SJSA1 (cell line): ENCODE measurements at regions not wholly inside any gene's neighbourhood (a gene's known extent, or its start where the extent isn't known, plus 50 kb on each side); places are given as distances from the start of the nearest gene placed in this dataset.
"Not testable (repeated sequence)": the region's sequence is repeated elsewhere in the genome, so short reads cannot be mapped to it uniquely, and the experiment has no call there.

Experiments used
- DNase-seq, 2 experiments: peaks; one replicate each; pipeline ENCODE4 v3.0.0-alpha.2; 2015 to 2020; ENCODE audit warnings: low spot score in 2 of 2, low read depth in 1 of 2
- H3K27ac ChIP-seq: fragments of 250-450 bp; sonication (Bioruptor Pico); 2 replicates; pipeline ENCODE4 v1.5.1; 2020; ENCODE audit warnings: mild to moderate bottlenecking, moderate library complexity
- H3K27me3 ChIP-seq: fragments of 250-450 bp; sonication (Bioruptor Pico); replicated peaks from 2 replicates; pipeline ENCODE4 v1.5.1; 2020; ENCODE audit warnings: mild to moderate bottlenecking, moderate library complexity
- H3K36me3 ChIP-seq: fragments of 250-450 bp; sonication (Bioruptor Pico); 2 replicates; pipeline ENCODE4 v1.5.1; 2020; ENCODE audit warnings: mild to moderate bottlenecking
- H3K4me1 ChIP-seq: fragments of 250-450 bp; sonication (Bioruptor Pico); replicated peaks from 2 replicates; pipeline ENCODE4 v1.6.1; 2021; ENCODE audit warnings: mild to moderate bottlenecking
- H3K4me3 ChIP-seq: fragments of 250-450 bp; sonication (Bioruptor Pico); 2 replicates; pipeline ENCODE4 v1.5.1; 2020; ENCODE audit warnings: mild to moderate bottlenecking
- H3K9me3 ChIP-seq: fragments of 250-450 bp; sonication (Bioruptor Pico); replicated peaks from 2 replicates; pipeline ENCODE4 v1.5.1; 2020; ENCODE audit warnings: mild to moderate bottlenecking

GRCh38 chr11:103709371-103709770 lies 327.1 kb upstream of the DDI1 start:
- H3K27me3 ChIP-seq: no peaks in the 10 kb centered on the region
- DNase-seq: no peak

GRCh38 chr11:103714246-103714645 lies 322.2 kb upstream of the DDI1 start:
- no peaks in the 10 kb centered on the region for H3K27me3 ChIP-seq
- DNase-seq: no peak
- H3K4me3 ChIP-seq: no peak overlapping the region
- no peaks in the 10 kb centered on the region for H3K36me3 ChIP-seq
- H3K9me3 ChIP-seq: no peaks in the 10 kb centered on the region
- H3K27ac ChIP-seq: no peak overlapping the region
- H3K4me1 ChIP-seq: no peaks in the 10 kb centered on the region

More at GRCh38 chr11:103709371-103709770, 327.1 kb upstream of the DDI1 start:
- no peak overlapping the region for H3K27ac ChIP-seq
- no peak overlapping the region for H3K4me3 ChIP-seq
- H3K9me3 ChIP-seq: no peaks in the 10 kb centered on the region
- no peaks in the 10 kb centered on the region for H3K36me3 ChIP-seq
- H3K4me1 ChIP-seq: no peaks in the 10 kb centered on the region

- no peak for DNase-seq
- no peaks in the 10 kb centered on the region for H3K27me3 ChIP-seq
These were observed 320.1 kb upstream of the DDI1 start for GRCh38 chr11:103716363-103716762.

GRCh38 chr11:103727262-103727661 lies 309.2 kb upstream of the DDI1 start:
- H3K36me3 ChIP-seq: no peaks in the 10 kb centered on the region
- H3K4me1 ChIP-seq: no peaks in the 10 kb centered on the region
- H3K27ac ChIP-seq: no peak overlapping the region
- H3K4me3 ChIP-seq: no peak overlapping the region
- no peaks in the 10 kb centered on the region for H3K27me3 ChIP-seq
- H3K9me3 ChIP-seq: no peaks in the 10 kb centered on the region
- DNase-seq: no peak

More at GRCh38 chr11:103716363-103716762, 320.1 kb upstream of the DDI1 start:
- Histone ChIP-seq H3K27ac (no peak overlapping the region), H3K36me3 (no peaks in the 10 kb centered on the region), H3K4me3 (no peak overlapping the region), H3K9me3 (no peaks in the 10 kb centered on the region), H3K4me1 (no peaks in the 10 kb centered on the region)

GRCh38 chr11:103729617-103730016 lies 306.8 kb upstream of the DDI1 start:
- Histone ChIP-seq H3K36me3 (no peaks in the 10 kb centered on the region), H3K27me3 (no peaks in the 10 kb centered on the region), H3K4me1 (no peaks in the 10 kb centered on the region), H3K9me3 (no peaks in the 10 kb centered on the region), H3K27ac (no peak overlapping the region), H3K4me3 (no peak overlapping the region)
- DNase-seq: no peak

- H3K27me3 ChIP-seq: no peaks in the 10 kb centered on the region
- no peaks in the 10 kb centered on the region for H3K9me3 ChIP-seq
- H3K36me3 ChIP-seq: no peaks in the 10 kb centered on the region
- no peak for DNase-seq
- H3K4me1 ChIP-seq: no peaks in the 10 kb centered on the region
- no peak overlapping the region for H3K27ac ChIP-seq
- H3K4me3 ChIP-seq: no peak overlapping the region
These were observed 306.1 kb upstream of the DDI1 start for GRCh38 chr11:103730131-103730940.

GRCh38 chr11:103731670-103732069 lies 304.8 kb upstream of the DDI1 start:
- no peak for DNase-seq
- Histone ChIP-seq H3K36me3 (no peaks in the 10 kb centered on the region), H3K4me1 (no peaks in the 10 kb centered on the region), H3K27me3 (no peaks in the 10 kb centered on the region), H3K4me3 (no peak overlapping the region), H3K9me3 (no peaks in the 10 kb centered on the region), H3K27ac (no peak overlapping the region)

- DNase-seq: no peak
- Histone ChIP-seq H3K27me3 (no peaks in the 10 kb centered on the region), H3K27ac (no peak overlapping the region), H3K4me3 (no peak overlapping the region), H3K4me1 (no peaks in the 10 kb centered on the region), H3K9me3 (no peaks in the 10 kb centered on the region), H3K36me3 (no peaks in the 10 kb centered on the region)
These were observed 302.6 kb upstream of the DDI1 start for GRCh38 chr11:103733889-103734288.

GRCh38 chr11:103735497-103736032 lies 300.9 kb upstream of the DDI1 start:
- DNase-seq: no peak
- Histone ChIP-seq H3K9me3 (no peaks in the 10 kb centered on the region), H3K4me3 (no peak overlapping the region), H3K27ac (no peak overlapping the region), H3K36me3 (no peaks in the 10 kb centered on the region), H3K4me1 (no peaks in the 10 kb centered on the region), H3K27me3 (no peaks in the 10 kb centered on the region)

GRCh38 chr11:103736315-103737036 lies 300.0 kb upstream of the DDI1 start:
- Histone ChIP-seq H3K4me3 (no peak overlapping the region), H3K27ac (no peak overlapping the region), H3K4me1 (no peaks in the 10 kb centered on the region), H3K27me3 (no peaks in the 10 kb centered on the region), H3K9me3 (no peaks in the 10 kb centered on the region), H3K36me3 (no peaks in the 10 kb centered on the region)
- DNase-seq: no peak

- H3K9me3 ChIP-seq: no peaks in the 10 kb centered on the region
- no peaks in the 10 kb centered on the region for H3K4me1 ChIP-seq
- no peaks in the 10 kb centered on the region for H3K36me3 ChIP-seq
- no peak for DNase-seq
- H3K4me3 ChIP-seq: no peak overlapping the region
- no peak overlapping the region for H3K27ac ChIP-seq
- no peaks in the 10 kb centered on the region for H3K27me3 ChIP-seq
These were observed 299.3 kb upstream of the DDI1 start for GRCh38 chr11:103737037-103737622.

- Histone ChIP-seq H3K36me3 (no peaks in the 10 kb centered on the region), H3K27ac (no peak overlapping the region), H3K4me3 (no peak overlapping the region), H3K27me3 (no peaks in the 10 kb centered on the region), H3K4me1 (no peaks in the 10 kb centered on the region), H3K9me3 (no peaks in the 10 kb centered on the region)
- no peak for DNase-seq
These were observed 298.7 kb upstream of the DDI1 start for GRCh38 chr11:103737747-103738146.

- not testable (repeated sequence) for H3K36me3 ChIP-seq, DNase-seq, H3K27ac ChIP-seq, H3K4me3 ChIP-seq, H3K9me3 ChIP-seq, H3K27me3 ChIP-seq, H3K4me1 ChIP-seq
These were observed 297.2 kb upstream of the DDI1 start for GRCh38 chr11:103739074-103739796.
